ENCODE measurements at regions not wholly inside any gene's neighbourhood (a gene's known extent, or its start where the extent isn't known, plus 50 kb on each side); places are given as distances from the start of the nearest gene placed in this dataset.
"Not testable (repeated sequence)": the region's sequence is repeated elsewhere in the genome, so short reads cannot be mapped to it uniquely, and the experiment has no call there.

DNA sequence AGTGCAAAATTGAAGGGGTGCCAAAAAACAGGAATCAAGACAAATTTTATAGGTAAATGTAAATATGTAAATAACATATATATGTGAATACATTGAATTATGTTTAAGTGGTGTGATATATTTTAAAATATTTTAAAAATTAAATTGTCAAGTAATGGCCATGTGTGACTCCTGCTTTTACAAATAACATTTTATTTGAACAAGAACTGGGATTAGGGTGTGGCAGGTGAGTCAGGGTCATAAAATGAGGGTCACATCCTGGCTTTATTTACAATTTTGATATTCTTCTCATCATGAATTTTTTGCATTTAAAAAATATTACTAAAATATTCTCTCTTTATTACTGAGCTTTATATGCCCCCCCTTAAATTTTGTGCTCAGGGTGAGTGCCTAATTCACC lies 601.1 kb upstream of the MAN1A1 start:
- Histone ChIP-seq H3K9ac (ENCODE audit: low read depth, low read length) (no peak overlapping the region), H3K27me3 (ENCODE audit: control insufficient read depth, insufficient read depth, low read length) (no peaks in the 10 kb centered on the region), H3K27ac (ENCODE audit: low read depth, low read length) (no peak overlapping the region), H3K36me3 (ENCODE audit: control insufficient read depth, insufficient read depth, low read length) (no peaks in the 10 kb centered on the region), H3K4me1 (ENCODE audit: control insufficient read depth, insufficient read depth, low read length) (no peaks in the 10 kb centered on the region), H3K4me3 (ENCODE audit: low read depth, low read length) (no peak overlapping the region), H3K9me3 (ENCODE audit: control insufficient read depth, insufficient read depth, low read length) (no peaks in the 10 kb centered on the region)

GRCh38 chr6:119942078-119942752 lies 592.7 kb upstream of the MAN1A1 start:
- H3K27me3 ChIP-seq (ENCODE audit: control insufficient read depth, insufficient read depth, low read length), result no peaks in the 10 kb centered on the region
- H3K36me3 ChIP-seq (ENCODE audit: control insufficient read depth, insufficient read depth, low read length), result no peaks in the 10 kb centered on the region
- no peaks in the 10 kb centered on the region for H3K4me1 ChIP-seq (ENCODE audit: control insufficient read depth, insufficient read depth, low read length)
- H3K9me3 ChIP-seq (ENCODE audit: control insufficient read depth, insufficient read depth, low read length), result no peaks in the 10 kb centered on the region
- no peak overlapping the region for H3K9ac ChIP-seq (ENCODE audit: low read depth, low read length)
- H3K4me3 ChIP-seq (ENCODE audit: low read depth, low read length), result no peak overlapping the region
- H3K27ac ChIP-seq (ENCODE audit: low read depth, low read length), result no peak overlapping the region

DNA sequence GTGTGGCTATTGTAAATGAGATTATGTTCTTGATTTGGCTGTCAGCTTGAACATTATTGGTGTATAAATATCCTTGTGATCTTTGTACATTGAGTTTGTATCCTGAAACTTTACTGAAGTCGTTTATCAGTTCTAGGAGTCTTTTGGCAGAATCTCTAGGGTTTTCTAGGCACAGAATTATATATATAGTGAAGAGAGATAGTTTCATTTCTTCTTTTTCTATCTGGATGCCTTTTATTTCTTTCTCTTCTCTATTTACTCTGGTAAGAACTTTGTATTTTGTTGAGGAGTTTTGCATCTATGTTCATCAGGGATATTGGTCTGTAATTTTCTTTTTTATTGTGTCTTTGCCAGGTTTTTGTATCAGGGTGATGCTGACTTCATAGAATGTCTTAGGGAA lies 589.2 kb upstream of the MAN1A1 start:
- Histone ChIP-seq H3K36me3 (ENCODE audit: control insufficient read depth, insufficient read depth, low read length) (no peaks in the 10 kb centered on the region), H3K9ac (ENCODE audit: low read depth, low read length) (no peak overlapping the region), H3K9me3 (ENCODE audit: control insufficient read depth, insufficient read depth, low read length) (no peaks in the 10 kb centered on the region), H3K4me1 (ENCODE audit: control insufficient read depth, insufficient read depth, low read length) (no peaks in the 10 kb centered on the region), H3K4me3 (ENCODE audit: low read depth, low read length) (no peak overlapping the region), H3K27ac (ENCODE audit: low read depth, low read length) (no peak overlapping the region), H3K27me3 (ENCODE audit: control insufficient read depth, insufficient read depth, low read length) (no peaks in the 10 kb centered on the region)

- H3K27ac ChIP-seq (ENCODE audit: low read depth, low read length), result no peak overlapping the region
- H3K4me3 ChIP-seq (ENCODE audit: low read depth, low read length), result no peak overlapping the region
- no peaks in the 10 kb centered on the region for H3K27me3 ChIP-seq (ENCODE audit: control insufficient read depth, insufficient read depth, low read length)
- H3K9ac ChIP-seq (ENCODE audit: low read depth, low read length), result no peak overlapping the region
- H3K9me3 ChIP-seq (ENCODE audit: control insufficient read depth, insufficient read depth, low read length), result no peaks in the 10 kb centered on the region
- H3K36me3 ChIP-seq (ENCODE audit: control insufficient read depth, insufficient read depth, low read length), result no peaks in the 10 kb centered on the region
- no peaks in the 10 kb centered on the region for H3K4me1 ChIP-seq (ENCODE audit: control insufficient read depth, insufficient read depth, low read length)
Observed at GRCh38 chr6:119934816-119935215, 585.3 kb upstream of the MAN1A1 start.

GRCh38 chr6:119929121-119929520 lies 579.6 kb upstream of the MAN1A1 start:
- Histone ChIP-seq H3K36me3 (ENCODE audit: control insufficient read depth, insufficient read depth, low read length) (no peaks in the 10 kb centered on the region), H3K27ac (ENCODE audit: low read depth, low read length) (no peak overlapping the region)

GRCh38 chr6:119924888-119925287 lies 575.3 kb upstream of the MAN1A1 start:
- H3K36me3 ChIP-seq (ENCODE audit: control insufficient read depth, insufficient read depth, low read length); H3K27ac ChIP-seq (ENCODE audit: low read depth, low read length); H3K27me3 ChIP-seq (ENCODE audit: control insufficient read depth, insufficient read depth, low read length); H3K9ac ChIP-seq (ENCODE audit: low read depth, low read length); H3K4me3 ChIP-seq (ENCODE audit: low read depth, low read length); H3K4me1 ChIP-seq (ENCODE audit: control insufficient read depth, insufficient read depth, low read length): not testable (repeated sequence)
- peaks cover 19% of the 10 kb centered on the region for H3K9me3 ChIP-seq (ENCODE audit: control insufficient read depth, insufficient read depth, low read length)

More at GRCh38 chr6:119929121-119929520, 579.6 kb upstream of the MAN1A1 start:
- Histone ChIP-seq H3K9me3 (ENCODE audit: control insufficient read depth, insufficient read depth, low read length) (peaks cover 5% of the 10 kb centered on the region; the same call in 1 of the 2 replicates), H3K4me3 (ENCODE audit: low read depth, low read length) (no peak overlapping the region), H3K4me1 (ENCODE audit: control insufficient read depth, insufficient read depth, low read length) (no peaks in the 10 kb centered on the region), H3K9ac (ENCODE audit: low read depth, low read length) (no peak overlapping the region), H3K27me3 (ENCODE audit: control insufficient read depth, insufficient read depth, low read length) (no peaks in the 10 kb centered on the region)

GRCh38 chr6:119922814-119923213 lies 573.3 kb upstream of the MAN1A1 start:
- no peaks in the 10 kb centered on the region for H3K4me1 ChIP-seq (ENCODE audit: control insufficient read depth, insufficient read depth, low read length)
- H3K4me3 ChIP-seq (ENCODE audit: low read depth, low read length), result no peak overlapping the region
- no peak overlapping the region for H3K27ac ChIP-seq (ENCODE audit: low read depth, low read length)
- H3K36me3 ChIP-seq (ENCODE audit: control insufficient read depth, insufficient read depth, low read length), result no peaks in the 10 kb centered on the region
- H3K9ac ChIP-seq (ENCODE audit: low read depth, low read length), result no peak overlapping the region
- H3K9me3 ChIP-seq (ENCODE audit: control insufficient read depth, insufficient read depth, low read length), result peaks cover 19% of the 10 kb centered on the region
- H3K27me3 ChIP-seq (ENCODE audit: control insufficient read depth, insufficient read depth, low read length), result no peaks in the 10 kb centered on the region

- H3K9ac ChIP-seq (ENCODE audit: low read depth, low read length), result no peak overlapping the region
- H3K27ac ChIP-seq (ENCODE audit: low read depth, low read length), result no peak overlapping the region
- H3K4me3 ChIP-seq (ENCODE audit: low read depth, low read length), result no peak overlapping the region
- no peaks in the 10 kb centered on the region for H3K27me3 ChIP-seq (ENCODE audit: control insufficient read depth, insufficient read depth, low read length)
- peaks cover 19% of the 10 kb centered on the region for H3K9me3 ChIP-seq (ENCODE audit: control insufficient read depth, insufficient read depth, low read length)
- H3K36me3 ChIP-seq (ENCODE audit: control insufficient read depth, insufficient read depth, low read length), result no peaks in the 10 kb centered on the region
- H3K4me1 ChIP-seq (ENCODE audit: control insufficient read depth, insufficient read depth, low read length), result no peaks in the 10 kb centered on the region
Observed at GRCh38 chr6:119921491-119922010, 572.0 kb upstream of the MAN1A1 start.

DNA sequence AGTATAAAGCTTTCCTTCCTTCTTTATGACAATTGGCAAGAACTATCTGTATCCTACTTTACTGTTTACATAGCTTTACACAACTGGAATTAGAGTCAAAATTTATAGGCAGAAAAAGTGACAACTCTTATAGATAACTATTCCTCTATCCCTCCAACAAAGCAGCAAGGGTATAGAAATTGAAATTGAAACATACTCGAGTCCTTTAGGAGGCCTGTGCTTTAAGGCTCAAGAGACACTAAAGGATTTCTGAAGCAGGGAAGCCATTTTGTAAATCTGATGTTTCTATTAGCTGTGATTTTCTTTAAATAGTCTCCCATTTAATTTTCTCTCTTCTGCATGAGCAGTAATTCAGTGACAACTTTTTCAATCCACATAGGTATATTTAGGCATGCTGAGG lies 567.6 kb upstream of the MAN1A1 start:
- no peak overlapping the region for H3K4me3 ChIP-seq (ENCODE audit: low read depth, low read length)
- peaks cover 2% of the 10 kb centered on the region for H3K9me3 ChIP-seq (ENCODE audit: control insufficient read depth, insufficient read depth, low read length)
- H3K27ac ChIP-seq (ENCODE audit: low read depth, low read length), result no peak overlapping the region
- H3K27me3 ChIP-seq (ENCODE audit: control insufficient read depth, insufficient read depth, low read length), result no peaks in the 10 kb centered on the region
- H3K4me1 ChIP-seq (ENCODE audit: control insufficient read depth, insufficient read depth, low read length), result no peaks in the 10 kb centered on the region
- H3K36me3 ChIP-seq (ENCODE audit: control insufficient read depth, insufficient read depth, low read length), result no peaks in the 10 kb centered on the region
- no peak overlapping the region for H3K9ac ChIP-seq (ENCODE audit: low read depth, low read length)

DNA sequence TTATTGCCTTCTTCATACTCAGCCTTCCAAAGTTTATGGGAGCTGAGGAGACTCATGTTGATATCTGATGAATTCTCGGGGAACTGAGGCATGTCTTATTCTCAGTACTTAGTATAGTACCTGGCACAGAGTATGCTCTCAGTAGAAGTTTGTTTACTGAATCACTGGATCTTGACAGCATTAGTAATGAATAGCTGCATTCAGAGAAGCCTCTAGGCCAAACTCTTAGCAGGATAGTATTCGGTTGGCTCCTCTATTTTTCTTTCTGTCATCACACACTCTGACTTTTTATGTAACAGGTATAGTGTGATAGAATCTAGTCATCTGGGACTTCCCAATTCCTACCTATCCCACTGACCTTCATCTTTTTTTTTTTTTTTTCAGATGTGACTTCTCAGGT lies 566.4 kb upstream of the MAN1A1 start:
- no peaks in the 10 kb centered on the region for H3K36me3 ChIP-seq (ENCODE audit: control insufficient read depth, insufficient read depth, low read length)
- no peak overlapping the region for H3K4me3 ChIP-seq (ENCODE audit: low read depth, low read length)

GRCh38 chr6:119908157-119908556 lies 558.6 kb upstream of the MAN1A1 start:
- H3K4me3 ChIP-seq (ENCODE audit: low read depth, low read length), result no peak overlapping the region
- no peaks in the 10 kb centered on the region for H3K9me3 ChIP-seq (ENCODE audit: control insufficient read depth, insufficient read depth, low read length)
- no peak overlapping the region for H3K27ac ChIP-seq (ENCODE audit: low read depth, low read length)
- H3K9ac ChIP-seq (ENCODE audit: low read depth, low read length), result no peak overlapping the region
- H3K27me3 ChIP-seq (ENCODE audit: control insufficient read depth, insufficient read depth, low read length), result no peaks in the 10 kb centered on the region
- H3K36me3 ChIP-seq (ENCODE audit: control insufficient read depth, insufficient read depth, low read length), result no peaks in the 10 kb centered on the region
- H3K4me1 ChIP-seq (ENCODE audit: control insufficient read depth, insufficient read depth, low read length), result no peaks in the 10 kb centered on the region

More for the DNA sequence above, 566.4 kb upstream of the MAN1A1 start:
- Histone ChIP-seq H3K27me3 (ENCODE audit: control insufficient read depth, insufficient read depth, low read length) (no peaks in the 10 kb centered on the region), H3K9me3 (ENCODE audit: control insufficient read depth, insufficient read depth, low read length) (no peaks in the 10 kb centered on the region), H3K9ac (ENCODE audit: low read depth, low read length) (no peak overlapping the region), H3K4me1 (ENCODE audit: control insufficient read depth, insufficient read depth, low read length) (no peaks in the 10 kb centered on the region), H3K27ac (ENCODE audit: low read depth, low read length) (no peak overlapping the region)

All from HUES48 (cell line).